A549 (cell line): ENCODE measurements at regions not wholly inside any gene's neighbourhood (a gene's known extent, or its start where the extent isn't known, plus 50 kb on each side); places are given as distances from the start of the nearest gene placed in this dataset.

ENCODE experiments used
- CTCF ChIP-seq: fragments of >200 bp; sonication (Bioruptor Twin); formaldehyde crosslinking; IDR thresholded peaks from 3 replicates; pipeline ENCODE4 v1.5.1; 2016
- EHMT2 ChIP-seq: fragments of 200-600 bp; sonication (generic); IDR thresholded peaks from 2 replicates; pipeline ENCODE4 v1.6.1; 2016; ENCODE audit warnings: antibody characterized with exemption, low read depth, mild to moderate bottlenecking, moderate library complexity
- ELK1 ChIP-seq: fragments of 150-350 bp; IDR thresholded peaks from 2 replicates; pipeline ENCODE4 v1.6.1; 2014; ENCODE audit warnings: low read depth, mild to moderate bottlenecking, low read length
- FOSL2 ChIP-seq, 2 experiments: fragments of 450-650 bp in 1 of 2; fragments of >200 bp in 1 of 2; sonication (Bioruptor Twin) in 1 of 2; formaldehyde crosslinking; IDR thresholded peaks; 2 replicates each; pipeline versions ENCODE4 v1.5.0 to v1.6.1; 2016 to 2020; ENCODE audit warnings: mild to moderate bottlenecking in 1 of 2, moderate library complexity in 1 of 2
- HDAC2 ChIP-seq: fragments of 200-600 bp; sonication (generic); IDR thresholded peaks from 2 replicates; pipeline ENCODE4 v1.6.1; 2016
- POLR2A ChIP-seq: IDR thresholded peaks from 2 replicates; pipeline ENCODE4 v1.6.1; 2012; ENCODE audit warnings: mild to moderate bottlenecking, low read length
- SMC3 ChIP-seq: fragments of >200 bp; sonication (Bioruptor Twin); formaldehyde crosslinking; IDR thresholded peaks from 3 replicates; pipeline ENCODE4 v1.6.1; 2018; ENCODE audit warnings: inconsistent platforms

GRCh38 chr4:62896721-62897120 is 1512.5 kb downstream of the TECRL start:
- TF ChIP-seq FOSL2 (IDR thresholded peaks at IDR 0.05), result no peak
- no peak for TF ChIP-seq FOSL2 (CRISPR knock-in tag; IDR thresholded peaks at IDR 0.05)
- TF ChIP-seq POLR2A, result no peak
- TF ChIP-seq CTCF, result no peak
- no peak for TF ChIP-seq SMC3
- no peak for TF ChIP-seq HDAC2
- no peak for TF ChIP-seq ELK1
- no peak for TF ChIP-seq EHMT2
